Fibroblast of lung (primary cell): ENCODE measurements at regions not wholly inside any gene's neighbourhood (a gene's known extent, or its start where the extent isn't known, plus 50 kb on each side); places are given as distances from the start of the nearest gene placed in this dataset.

Experiments
- DNase-seq, 2 donors: peaks; one replicate each; pipeline versions ENCODE4 v3.0.0 to v3.0.0-alpha.2; 2010; ENCODE audit warnings: low read depth in 2 of 2
- H2AFZ ChIP-seq: 2 replicates; pipeline ENCODE4 v1.5.1; 2012; ENCODE audit warnings: low read length, control low read depth, inconsistent platforms
- H3K27ac ChIP-seq: 2 replicates; pipeline ENCODE4 v1.5.1; 2011; ENCODE audit warnings: low read length, control low read depth; ENCODE audit not compliant: insufficient read depth
- H3K27me3 ChIP-seq: 2 replicates; pipeline ENCODE4 v1.5.1; 2011; ENCODE audit warnings: mild to moderate bottlenecking, low read length; ENCODE audit not compliant: control insufficient read depth, insufficient read depth
- H3K36me3 ChIP-seq: 2 replicates; pipeline ENCODE4 v1.5.1; 2011; ENCODE audit warnings: low read length; ENCODE audit not compliant: control insufficient read depth, insufficient read depth
- H3K4me1 ChIP-seq: 2 replicates; pipeline ENCODE4 v1.5.1; 2011; ENCODE audit warnings: low read length; ENCODE audit not compliant: control insufficient read depth, insufficient read depth; ENCODE audit errors: extremely low read depth
- H3K4me2 ChIP-seq: 2 replicates; pipeline ENCODE4 v1.5.1; 2011; ENCODE audit warnings: low read length, control low read depth; ENCODE audit not compliant: insufficient read depth; ENCODE audit errors: extremely low read depth
- H3K4me3 ChIP-seq, 4 experiments: fragments of 200-600 bp in 1 of 4; sonication (generic) in 1 of 4; replicated peaks in 1 of 4; 2 replicates each; pipeline ENCODE4 v1.5.1; 2011 to 2016; ENCODE audit warnings: low read length in 4 of 4, low read depth in 3 of 4, mild to moderate bottlenecking in 3 of 4, control low read depth in 2 of 4, inconsistent platforms in 1 of 4, mixed read lengths in 1 of 4; ENCODE audit not compliant: insufficient read depth in 1 of 4; ENCODE audit errors: control extremely low read depth in 1 of 4
- H3K79me2 ChIP-seq: 2 replicates; pipeline ENCODE4 v1.5.1; 2012; ENCODE audit warnings: mild to moderate bottlenecking, low read length, inconsistent platforms; ENCODE audit not compliant: control insufficient read depth, insufficient read depth
- H3K9ac ChIP-seq: 2 replicates; pipeline ENCODE4 v1.5.1; 2011; ENCODE audit warnings: mild to moderate bottlenecking, low read length, control low read depth; ENCODE audit not compliant: insufficient read depth
- H3K9me3 ChIP-seq: 2 replicates; pipeline ENCODE4 v1.5.1; 2012; ENCODE audit warnings: low read depth, low read length; ENCODE audit not compliant: control insufficient read depth, insufficient read depth
- H4K20me1 ChIP-seq: 2 replicates; pipeline ENCODE4 v1.5.1; 2011; ENCODE audit warnings: low read length; ENCODE audit not compliant: control insufficient read depth, insufficient read depth; ENCODE audit errors: extremely low read depth
- CTCF ChIP-seq, 2 donors: IDR thresholded peaks in 1 of 2; conservative IDR thresholded peaks in 1 of 2; 1 replicate in 1 of 2; 2 replicates in 1 of 2; pipeline ENCODE4 v1.5.1; 2011 to 2012; ENCODE audit warnings: low read length in 2 of 2, control low read depth in 1 of 2, inconsistent platforms in 1 of 2, low read depth in 1 of 2, mild to moderate bottlenecking in 1 of 2
- EZH2 ChIP-seq: IDR thresholded peaks from 2 replicates; pipeline ENCODE4 v1.5.1; 2012; ENCODE audit warnings: low read length, control low read depth, mild to moderate bottlenecking; ENCODE audit errors: missing control alignments

GRCh38 chr6:71411882-71412281 lies 123.3 kb downstream of the OGFRL1 start:
- Histone ChIP-seq H3K4me2 (peak overlapping the region; percentile 65), H3K4me1 (peaks cover 8% of the 10 kb centered on the region), H3K36me3 (no peaks in the 10 kb centered on the region)

GRCh38 chr6:71412559-71413140 lies 124.0 kb downstream of the OGFRL1 start:
- peak overlapping the region; percentile 63 for H3K27ac ChIP-seq
- no peaks in the 10 kb centered on the region for H4K20me1 ChIP-seq
- TF ChIP-seq EZH2 (no peak), CTCF (conservative IDR thresholded peaks at IDR 0.05 in 1 of 2, IDR thresholded peaks at IDR 0.05 in 1 of 2; ENCODE audit: low read depth in 1 of 2, low read length in 2 of 2) (no peak)
- peak overlapping the region; percentile 71 for H2AFZ ChIP-seq
- DNase-seq, result peak in 1 of 2 donors; percentile 60
- H3K79me2 ChIP-seq, result peaks cover 38% of the 10 kb centered on the region
- peak overlapping the region in 3 of 4 experiments; percentile 21 to 42 (median 30) for H3K4me3 ChIP-seq
- no peaks in the 10 kb centered on the region for H3K36me3 ChIP-seq
- no peaks in the 10 kb centered on the region for H3K9me3 ChIP-seq
- no peak overlapping the region for H3K9ac ChIP-seq
- no peaks in the 10 kb centered on the region for H3K27me3 ChIP-seq
- H3K4me1 ChIP-seq, result peaks cover 8% of the 10 kb centered on the region
- H3K4me2 ChIP-seq, result peak overlapping the region; percentile 86

More at GRCh38 chr6:71411882-71412281, 123.3 kb downstream of the OGFRL1 start:
- Histone ChIP-seq H3K27ac (peak overlapping the region; percentile 27), H4K20me1 (no peaks in the 10 kb centered on the region), H3K27me3 (no peaks in the 10 kb centered on the region), H2AFZ (no peak overlapping the region), H3K9ac (no peak overlapping the region), H3K79me2 (peaks cover 34% of the 10 kb centered on the region), H3K9me3 (no peaks in the 10 kb centered on the region), H3K4me3 (no peak overlapping the region)
- TF ChIP-seq CTCF (conservative IDR thresholded peaks at IDR 0.05 in 1 of 2, IDR thresholded peaks at IDR 0.05 in 1 of 2; ENCODE audit: low read depth in 1 of 2, low read length in 2 of 2), result no peak
- TF ChIP-seq EZH2, result no peak
- no peak for DNase-seq

GRCh38 chr6:71414486-71414885 lies 125.9 kb downstream of the OGFRL1 start:
- DNase-seq, result no peak
- H2AFZ ChIP-seq, result no peak overlapping the region
- H3K27ac ChIP-seq, result no peak overlapping the region
- no peaks in the 10 kb centered on the region for H3K36me3 ChIP-seq
- H3K4me2 ChIP-seq, result peak overlapping the region; percentile 49
- no peak overlapping the region for H3K9ac ChIP-seq
- no peak overlapping the region for H3K4me3 ChIP-seq
- peaks cover 11% of the 10 kb centered on the region for H3K4me1 ChIP-seq
- peaks cover 53% of the 10 kb centered on the region for H3K79me2 ChIP-seq
- no peaks in the 10 kb centered on the region for H3K9me3 ChIP-seq
- no peaks in the 10 kb centered on the region for H3K27me3 ChIP-seq
- H4K20me1 ChIP-seq, result no peaks in the 10 kb centered on the region
- TF ChIP-seq EZH2 (no peak), CTCF (conservative IDR thresholded peaks at IDR 0.05 in 1 of 2, IDR thresholded peaks at IDR 0.05 in 1 of 2; ENCODE audit: low read depth in 1 of 2, low read length in 2 of 2) (no peak)
